ENCODE measurements at regions not wholly inside any gene's neighbourhood (a gene's known extent, or its start where the extent isn't known, plus 50 kb on each side); places are given as distances from the start of the nearest gene placed in this dataset.

GRCh38 chr4:12576409-12576808, 907.7 kb downstream of the RAB28 start:
- ChIA-PET CTCF (no interaction called here), POLR2A (no interaction called here)
- Mint-ChIP-seq H3K4me1 (no peaks in the 10 kb centered on the region), H3K27me3 (no peaks in the 10 kb centered on the region), H3K4me3 (no peak overlapping the region), H3K9me3 (ENCODE audit: insufficient read depth) (no peaks in the 10 kb centered on the region), H3K27ac (no peak overlapping the region)
- no peak overlapping the region for H3K9ac ChIP-seq (ENCODE audit: low read length)
- DNase-seq = no peak
- H4K20me1 ChIP-seq (ENCODE audit: control insufficient read depth, insufficient read depth, low read length, poor library complexity, severe bottlenecking) = no peaks in the 10 kb centered on the region
- no peak overlapping the region for H3K4me2 ChIP-seq (replicated peaks; ENCODE audit: low read depth, low read length, poor library complexity, severe bottlenecking)
- intact Hi-C loops (cut with micrococcal nuclease) = no loop called here
- no peaks in the 10 kb centered on the region for H3K4me1 ChIP-seq (ENCODE audit: control insufficient read depth in 2 of 2, insufficient read depth in 2 of 2, low read length in 2 of 2)
- H3K4me3 ChIP-seq (ENCODE audit: control extremely low read depth in 1 of 5, extremely low read depth in 1 of 5, insufficient read depth in 1 of 5, low read depth in 2 of 5, low read length in 4 of 5) = no peak overlapping the region
- H3K79me2 ChIP-seq (ENCODE audit: control insufficient read depth, insufficient read depth, low read length) = no peaks in the 10 kb centered on the region
- TF ChIP-seq CTCF (IDR thresholded peaks at IDR 0.05) (no peak), EZH2 (IDR thresholded peaks at IDR 0.05; ENCODE audit: borderline replicate concordance, insufficient read depth, low read depth, low read length, poor library complexity, severe bottlenecking) (no peak)
- no peaks in the 10 kb centered on the region for H3K9me3 ChIP-seq (ENCODE audit: control extremely low read depth in 1 of 3, control insufficient read depth in 2 of 3, insufficient read depth in 1 of 3, low read length in 2 of 3)
- no CpG with 5 or more reads among the region's 4 CpGs for WGBS (ENCODE audit: insufficient coverage)
- H2AFZ ChIP-seq (ENCODE audit: insufficient read depth, low read depth, low read length, poor library complexity, severe bottlenecking) = no peak overlapping the region
- H3K27me3 ChIP-seq (replicated peaks in 1 of 4; ENCODE audit: control extremely low read depth in 1 of 4, control insufficient read depth in 3 of 4, insufficient read depth in 4 of 4, low read length in 3 of 4) = no peaks in the 10 kb centered on the region
- H3K36me3 ChIP-seq (replicated peaks in 1 of 2; ENCODE audit: control extremely low read depth in 1 of 2, control insufficient read depth in 1 of 2, extremely low read depth in 1 of 2, insufficient read depth in 2 of 2, low read length in 1 of 2) = no peaks in the 10 kb centered on the region
- no peak overlapping the region for H3K27ac ChIP-seq (ENCODE audit: low read length in 2 of 2)
- ATAC-seq (ENCODE audit: low read depth) = no peak

DNA sequence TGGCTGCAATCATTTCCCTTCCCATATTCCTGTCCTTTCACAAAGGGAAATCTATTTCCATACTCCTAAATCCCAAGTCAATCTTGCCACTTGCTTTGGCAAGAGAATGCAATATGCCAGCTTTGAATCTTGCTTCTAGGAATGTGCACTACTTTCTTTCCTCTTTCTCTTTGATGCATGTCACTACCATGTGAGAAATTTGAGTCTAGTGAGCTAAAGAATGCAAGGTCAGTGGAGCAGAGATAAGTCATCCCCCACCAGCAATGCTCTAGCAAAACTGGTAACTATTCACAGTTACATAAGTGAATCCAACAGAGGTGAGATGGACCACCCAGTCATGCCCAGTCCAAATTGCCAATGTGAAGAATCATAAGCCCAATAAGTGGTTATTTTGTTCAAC, 910.4 kb downstream of the RAB28 start:
- no peak for DNase-seq
- no peak overlapping the region for H3K27ac Mint-ChIP-seq

More for the DNA sequence above, 910.4 kb downstream of the RAB28 start:
- Histone ChIP-seq H3K79me2 (ENCODE audit: control insufficient read depth, insufficient read depth, low read length) (no peaks in the 10 kb centered on the region), H3K4me3 (ENCODE audit: control extremely low read depth in 1 of 5, extremely low read depth in 1 of 5, insufficient read depth in 1 of 5, low read depth in 2 of 5, low read length in 4 of 5) (no peak overlapping the region), H3K4me2 (replicated peaks; ENCODE audit: low read depth, low read length, poor library complexity, severe bottlenecking) (no peak overlapping the region), H3K36me3 (replicated peaks in 1 of 2; ENCODE audit: control extremely low read depth in 1 of 2, control insufficient read depth in 1 of 2, extremely low read depth in 1 of 2, insufficient read depth in 2 of 2, low read length in 1 of 2) (no peaks in the 10 kb centered on the region), H3K9me3 (ENCODE audit: control extremely low read depth in 1 of 3, control insufficient read depth in 2 of 3, insufficient read depth in 1 of 3, low read length in 2 of 3) (no peaks in the 10 kb centered on the region), H3K27me3 (replicated peaks in 1 of 4; ENCODE audit: control extremely low read depth in 1 of 4, control insufficient read depth in 3 of 4, insufficient read depth in 4 of 4, low read length in 3 of 4) (no peaks in the 10 kb centered on the region), H3K27ac (ENCODE audit: low read length in 2 of 2) (no peak overlapping the region), H3K4me1 (ENCODE audit: control insufficient read depth in 2 of 2, insufficient read depth in 2 of 2, low read length in 2 of 2) (no peaks in the 10 kb centered on the region), H2AFZ (ENCODE audit: insufficient read depth, low read depth, low read length, poor library complexity, severe bottlenecking) (no peak overlapping the region), H3K9ac (ENCODE audit: low read length) (no peak overlapping the region), H4K20me1 (ENCODE audit: control insufficient read depth, insufficient read depth, low read length, poor library complexity, severe bottlenecking) (no peaks in the 10 kb centered on the region)
- Mint-ChIP-seq H3K27me3 (no peaks in the 10 kb centered on the region), H3K4me3 (no peak overlapping the region), H3K4me1 (no peaks in the 10 kb centered on the region), H3K9me3 (ENCODE audit: insufficient read depth) (no peaks in the 10 kb centered on the region)
- intact Hi-C loops (cut with micrococcal nuclease) = no loop called here
- POLR2A ChIA-PET = no interaction called here
- ATAC-seq (ENCODE audit: low read depth) = no peak
- CTCF ChIA-PET = no interaction called here
- TF ChIP-seq CTCF (IDR thresholded peaks at IDR 0.05) (no peak), EZH2 (IDR thresholded peaks at IDR 0.05; ENCODE audit: borderline replicate concordance, insufficient read depth, low read depth, low read length, poor library complexity, severe bottlenecking) (no peak)

Measured in B cell (primary cell).